ENCODE measurements at regions not wholly inside any gene's neighbourhood (a gene's known extent, or its start where the extent isn't known, plus 50 kb on each side); places are given as distances from the start of the nearest gene placed in this dataset.

- POLR2A ChIA-PET = interaction anchor here (0.6 kb wide), 1 partner anchor 443 kb away, joined by 3 read pairs; no protein-coding TSS in a partner anchor
- Histone ChIP-seq H3K9me3 (ENCODE audit: control insufficient read depth, insufficient read depth, low read depth, low read length) (peaks cover 6% of the 10 kb centered on the region; the same call in 1 of the 2 replicates), H3K4me3 (ENCODE audit: low read depth in 2 of 2, low read length in 2 of 2) (no peak overlapping the region), H3K36me3 (ENCODE audit: control insufficient read depth, insufficient read depth, low read length) (no peaks in the 10 kb centered on the region), H3K4me1 (ENCODE audit: control insufficient read depth, insufficient read depth, low read length) (no peaks in the 10 kb centered on the region), H3K27me3 (ENCODE audit: control insufficient read depth, insufficient read depth, low read length) (no peaks in the 10 kb centered on the region), H3K27ac (ENCODE audit: low read length) (no peak overlapping the region)
- ATAC-seq (no peak), DNase-seq (ENCODE audit: low read depth, low spot score) (no peak)
- CTCF ChIA-PET = no interaction called here
- BruUV-seq (replicated peaks) = no TSS peak
- in situ Hi-C loops (cut with HindIII; ENCODE audit: low pct_unique_long_range_greater_than_20kb, low sequenced_read_pairs) = no loop called here
- intact Hi-C loops (cut with micrococcal nuclease; ENCODE audit: unreplicated experiment) = no loop called here
- TF ChIP-seq SIN3A (IDR thresholded peaks at IDR 0.05; ENCODE audit: borderline replicate concordance, insufficient read depth, low read depth, low read length) (no peak), REST (IDR thresholded peaks at IDR 0.05; ENCODE audit: insufficient read depth in 1 of 2, low read depth in 2 of 2, low read length in 1 of 2) (no peak), CTCF (IDR thresholded peaks at IDR 0.05) (no peak), POLR2AphosphoS5 (IDR thresholded peaks at IDR 0.05; ENCODE audit: low read depth, low read length) (no peak), TCF7L2 (IDR thresholded peaks at IDR 0.05; ENCODE audit: low read depth, low read length) (no peak)
Measured at GRCh38 chr12:116472193-116472592, 87.0 kb upstream of the MAP1LC3B2 start.

- ChIA-PET POLR2A (no interaction called here), CTCF (no interaction called here)
- intact Hi-C loops (cut with micrococcal nuclease; ENCODE audit: unreplicated experiment) (no loop called here), in situ Hi-C loops (cut with HindIII; ENCODE audit: low pct_unique_long_range_greater_than_20kb, low sequenced_read_pairs) (no loop called here)
- no TSS peak for BruUV-seq (replicated peaks)
- Histone ChIP-seq H3K36me3 (ENCODE audit: control insufficient read depth, insufficient read depth, low read length) (no peaks in the 10 kb centered on the region), H3K9me3 (ENCODE audit: control insufficient read depth, insufficient read depth, low read depth, low read length) (peaks cover 6% of the 10 kb centered on the region; the same call in 1 of the 2 replicates), H3K27me3 (ENCODE audit: control insufficient read depth, insufficient read depth, low read length) (no peaks in the 10 kb centered on the region), H3K27ac (ENCODE audit: low read length) (peak overlapping the region; percentile 15; the same call in 1 of the 2 replicates), H3K4me1 (ENCODE audit: control insufficient read depth, insufficient read depth, low read length) (no peaks in the 10 kb centered on the region), H3K4me3 (ENCODE audit: low read depth in 2 of 2, low read length in 2 of 2) (no peak overlapping the region)
- TF ChIP-seq TCF7L2 (IDR thresholded peaks at IDR 0.05; ENCODE audit: low read depth, low read length) (no peak), REST (IDR thresholded peaks at IDR 0.05; ENCODE audit: insufficient read depth in 1 of 2, low read depth in 2 of 2, low read length in 1 of 2) (no peak), CTCF (IDR thresholded peaks at IDR 0.05) (no peak), POLR2AphosphoS5 (IDR thresholded peaks at IDR 0.05; ENCODE audit: low read depth, low read length) (no peak), SIN3A (IDR thresholded peaks at IDR 0.05; ENCODE audit: borderline replicate concordance, insufficient read depth, low read depth, low read length) (no peak)
- DNase-seq (ENCODE audit: low read depth, low spot score) = no peak
- 0 out of 2 replicates have a peak, but pooled peaks have one; percentile 45 for ATAC-seq
Measured at GRCh38 chr12:116473416-116473815, 85.8 kb upstream of the MAP1LC3B2 start.

Measured in Panc1 (cell line).